OCI-LY1 (cell line): ENCODE measurements at regions not wholly inside any gene's neighbourhood (a gene's known extent, or its start where the extent isn't known, plus 50 kb on each side); places are given as distances from the start of the nearest gene placed in this dataset.

ENCODE experiments used
- H2AFZ ChIP-seq: fragments of 200-600 bp; sonication (generic), shearing (Covaris generic); 2 replicates; pipeline ENCODE4 v1.6.0; 2014; ENCODE audit warnings: antibody characterized with exemption, mild to moderate bottlenecking, low read length
- H3F3A ChIP-seq: fragments of 200-600 bp; sonication (generic), shearing (Covaris generic); 2 replicates; pipeline ENCODE4 v1.6.0; 2014; ENCODE audit warnings: mild to moderate bottlenecking, antibody characterized with exemption, low read length, moderate library complexity; ENCODE audit not compliant: insufficient read depth
- H3K27ac ChIP-seq: fragments of 200-600 bp; sonication (generic); 2 replicates; pipeline ENCODE4 v1.5.1; 2014; ENCODE audit warnings: low read length, mixed run types, mild to moderate bottlenecking, low read depth; ENCODE audit not compliant: poor library complexity, severe bottlenecking
- H3K27me3 ChIP-seq: fragments of 200-600 bp; sonication (generic); 2 replicates; pipeline ENCODE4 v1.6.0; 2014; ENCODE audit warnings: antibody characterized with exemption, mild to moderate bottlenecking, low read length, moderate library complexity; ENCODE audit not compliant: insufficient read depth
- H3K36me3 ChIP-seq: fragments of 200-600 bp; sonication (generic); 2 replicates; pipeline ENCODE4 v1.6.1; 2014; ENCODE audit warnings: mild to moderate bottlenecking, antibody characterized with exemption, low read length, moderate library complexity, mixed read lengths; ENCODE audit not compliant: insufficient read depth
- H3K4me1 ChIP-seq: fragments of 200-600 bp; sonication (generic); 2 replicates; pipeline ENCODE4 v1.5.1; 2014; ENCODE audit warnings: mild to moderate bottlenecking, low read length, moderate library complexity; ENCODE audit not compliant: insufficient read depth, severe bottlenecking
- H3K4me2 ChIP-seq: fragments of 200-600 bp; sonication (generic), shearing (Covaris generic); 2 replicates; pipeline ENCODE4 v1.6.1; 2014; ENCODE audit warnings: low read length
- H3K4me3 ChIP-seq: fragments of 200-600 bp; sonication (generic); 2 replicates; pipeline ENCODE4 v1.5.1; 2014; ENCODE audit warnings: low read length, low read depth, mild to moderate bottlenecking, mixed read lengths; ENCODE audit not compliant: poor library complexity, severe bottlenecking
- H3K79me2 ChIP-seq: fragments of 200-600 bp; shearing (Covaris generic); 2 replicates; pipeline ENCODE4 v1.6.1; 2016; ENCODE audit warnings: mixed run types, low read length, mixed read lengths; ENCODE audit not compliant: insufficient read depth
- H3K9ac ChIP-seq: fragments of 200-600 bp; sonication (generic), shearing (Covaris generic); 2 replicates; pipeline ENCODE4 v1.6.1; 2014; ENCODE audit warnings: mild to moderate bottlenecking, low read length, mixed read lengths
- H3K9me2 ChIP-seq: fragments of 200-600 bp; sonication (generic), shearing (Covaris generic); 2 replicates; pipeline ENCODE4 v1.6.1; 2014; ENCODE audit warnings: low read depth, mild to moderate bottlenecking, low read length, mixed read lengths
- H3K9me3 ChIP-seq: fragments of 200-600 bp; shearing (Covaris generic); 2 replicates; pipeline ENCODE4 v1.6.1; 2014; ENCODE audit warnings: low read length, mixed read lengths
- H4K20me1 ChIP-seq: fragments of 200-600 bp; sonication (generic), shearing (Covaris generic); 2 replicates; pipeline ENCODE4 v1.6.0; 2016; ENCODE audit warnings: mild to moderate bottlenecking, low read length; ENCODE audit not compliant: insufficient read depth
- EZH2 ChIP-seq: fragments of 200-600 bp; sonication (generic), shearing (Covaris generic); IDR thresholded peaks from 2 replicates; pipeline ENCODE4 v1.8.0; 2017; ENCODE audit warnings: borderline replicate concordance, mixed run types, mild to moderate bottlenecking, antibody characterized with exemption, low read length, moderate library complexity, mixed read lengths
- TF ChIP-seq, protein P1 (sequence below): fragments of 200-600 bp; sonication (generic), shearing (Covaris generic); IDR thresholded peaks from 2 replicates; pipeline ENCODE4 v1.5.1; 2017; ENCODE audit warnings: mild to moderate bottlenecking, antibody characterized with exemption, low read length, moderate library complexity, mixed read lengths

DNA sequence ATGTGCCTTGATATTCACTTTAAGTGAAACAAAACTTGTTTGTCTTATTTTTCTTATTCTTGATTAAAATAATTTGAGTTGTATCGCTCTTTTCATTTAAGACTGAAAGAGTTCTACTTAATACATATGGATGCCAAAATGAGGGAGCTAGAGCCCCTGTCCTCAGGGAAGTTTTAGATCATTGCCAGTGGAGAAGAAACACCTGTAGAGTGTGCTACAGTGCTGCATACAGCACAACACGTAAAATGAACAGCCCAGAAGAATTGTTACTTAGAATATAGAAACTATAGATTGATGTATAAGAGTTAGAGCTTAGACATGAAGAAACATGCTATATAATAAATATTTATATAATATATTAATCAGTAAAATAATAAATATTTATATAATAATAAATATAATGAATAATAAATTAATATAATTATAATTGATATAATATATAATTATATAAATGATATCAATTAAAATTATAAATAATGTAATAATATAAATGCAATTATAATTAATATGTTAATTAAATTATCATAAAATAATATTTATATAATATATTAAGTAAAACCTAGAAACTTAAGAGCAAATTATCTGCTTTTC lies 1234.7 kb downstream of the ROBO2 start:
- H3K9me3 ChIP-seq: no peaks in the 10 kb centered on the region
- H3F3A ChIP-seq: no peaks in the 10 kb centered on the region
- H4K20me1 ChIP-seq: no peaks in the 10 kb centered on the region
- H3K4me2 ChIP-seq: no peak overlapping the region
- H3K27me3 ChIP-seq: no peaks in the 10 kb centered on the region
- H2AFZ ChIP-seq: no peak overlapping the region
- no peak overlapping the region for H3K4me3 ChIP-seq
- no peaks in the 10 kb centered on the region for H3K36me3 ChIP-seq
- H3K27ac ChIP-seq: no peak overlapping the region
- H3K9me2 ChIP-seq: no peaks in the 10 kb centered on the region
- H3K9ac ChIP-seq: no peak overlapping the region
- H3K4me1 ChIP-seq: no peaks in the 10 kb centered on the region
- no peak for TF ChIP-seq EZH2
- TF ChIP-seq, protein P1, sequence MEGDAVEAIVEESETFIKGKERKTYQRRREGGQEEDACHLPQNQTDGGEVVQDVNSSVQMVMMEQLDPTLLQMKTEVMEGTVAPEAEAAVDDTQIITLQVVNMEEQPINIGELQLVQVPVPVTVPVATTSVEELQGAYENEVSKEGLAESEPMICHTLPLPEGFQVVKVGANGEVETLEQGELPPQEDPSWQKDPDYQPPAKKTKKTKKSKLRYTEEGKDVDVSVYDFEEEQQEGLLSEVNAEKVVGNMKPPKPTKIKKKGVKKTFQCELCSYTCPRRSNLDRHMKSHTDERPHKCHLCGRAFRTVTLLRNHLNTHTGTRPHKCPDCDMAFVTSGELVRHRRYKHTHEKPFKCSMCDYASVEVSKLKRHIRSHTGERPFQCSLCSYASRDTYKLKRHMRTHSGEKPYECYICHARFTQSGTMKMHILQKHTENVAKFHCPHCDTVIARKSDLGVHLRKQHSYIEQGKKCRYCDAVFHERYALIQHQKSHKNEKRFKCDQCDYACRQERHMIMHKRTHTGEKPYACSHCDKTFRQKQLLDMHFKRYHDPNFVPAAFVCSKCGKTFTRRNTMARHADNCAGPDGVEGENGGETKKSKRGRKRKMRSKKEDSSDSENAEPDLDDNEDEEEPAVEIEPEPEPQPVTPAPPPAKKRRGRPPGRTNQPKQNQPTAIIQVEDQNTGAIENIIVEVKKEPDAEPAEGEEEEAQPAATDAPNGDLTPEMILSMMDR: no peak
- no peaks in the 10 kb centered on the region for H3K79me2 ChIP-seq

DNA sequence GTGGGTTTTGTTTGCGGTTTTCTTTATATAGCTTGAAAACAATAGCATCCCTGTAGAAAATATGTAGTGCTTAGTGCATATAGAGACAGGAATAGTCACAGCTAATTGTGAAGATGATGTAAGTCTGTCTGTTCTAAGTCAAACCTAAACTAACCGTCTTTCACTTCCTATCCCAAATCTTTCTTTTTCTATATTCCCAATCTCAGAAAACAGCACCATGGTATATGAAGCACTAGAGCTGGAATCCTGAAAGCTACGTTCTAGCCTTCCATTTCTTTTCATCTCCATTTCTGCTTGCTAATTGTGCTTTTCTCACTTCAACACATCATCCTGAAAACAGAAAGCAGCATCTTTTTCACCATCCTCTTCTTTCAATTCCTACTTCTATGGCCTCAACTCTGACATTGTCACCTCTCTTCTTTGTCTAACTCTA lies 1235.5 kb downstream of the ROBO2 start:
- Histone ChIP-seq H4K20me1 (no peaks in the 10 kb centered on the region), H3K9me3 (no peaks in the 10 kb centered on the region), H3K36me3 (no peaks in the 10 kb centered on the region), H2AFZ (no peak overlapping the region), H3K9ac (no peak overlapping the region), H3K27me3 (no peaks in the 10 kb centered on the region), H3K4me2 (no peak overlapping the region), H3K79me2 (no peaks in the 10 kb centered on the region), H3K4me1 (no peaks in the 10 kb centered on the region), H3K9me2 (no peaks in the 10 kb centered on the region), H3K27ac (no peak overlapping the region), H3K4me3 (no peak overlapping the region), H3F3A (no peaks in the 10 kb centered on the region)
- TF ChIP-seq, protein P1: no peak
- TF ChIP-seq EZH2: no peak

DNA sequence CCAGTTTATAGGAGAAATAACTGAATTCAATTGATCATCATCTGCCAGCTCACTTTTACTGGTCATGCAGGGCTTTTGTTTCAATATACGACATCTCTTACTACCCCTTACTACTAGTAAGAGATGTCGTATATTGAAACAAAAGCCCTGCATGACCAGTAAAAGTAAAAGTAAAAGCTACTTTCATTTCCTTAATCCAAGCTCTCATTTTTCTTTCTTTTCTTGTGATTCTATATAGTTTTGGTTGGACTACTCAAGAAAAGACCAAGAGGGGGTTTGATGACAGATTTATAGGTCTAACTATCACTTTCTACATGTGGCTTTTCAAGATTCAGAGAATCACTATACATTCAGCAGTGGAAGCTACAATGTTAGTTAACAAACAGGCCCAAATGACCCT lies 1237.3 kb downstream of the ROBO2 start:
- Histone ChIP-seq H3K27me3 (no peaks in the 10 kb centered on the region), H3K4me1 (no peaks in the 10 kb centered on the region), H3K4me3 (no peak overlapping the region), H3K9me3 (no peaks in the 10 kb centered on the region), H3K9ac (no peak overlapping the region), H3K36me3 (no peaks in the 10 kb centered on the region), H3K9me2 (no peaks in the 10 kb centered on the region), H2AFZ (no peak overlapping the region), H3K79me2 (no peaks in the 10 kb centered on the region), H3F3A (no peaks in the 10 kb centered on the region), H4K20me1 (no peaks in the 10 kb centered on the region), H3K4me2 (no peak overlapping the region), H3K27ac (no peak overlapping the region)
- no peak for TF ChIP-seq EZH2
- TF ChIP-seq, protein P1: no peak
